ENCODE measurements at regions not wholly inside any gene's neighbourhood (a gene's known extent, or its start where the extent isn't known, plus 50 kb on each side); places are given as distances from the start of the nearest gene placed in this dataset.

DNA sequence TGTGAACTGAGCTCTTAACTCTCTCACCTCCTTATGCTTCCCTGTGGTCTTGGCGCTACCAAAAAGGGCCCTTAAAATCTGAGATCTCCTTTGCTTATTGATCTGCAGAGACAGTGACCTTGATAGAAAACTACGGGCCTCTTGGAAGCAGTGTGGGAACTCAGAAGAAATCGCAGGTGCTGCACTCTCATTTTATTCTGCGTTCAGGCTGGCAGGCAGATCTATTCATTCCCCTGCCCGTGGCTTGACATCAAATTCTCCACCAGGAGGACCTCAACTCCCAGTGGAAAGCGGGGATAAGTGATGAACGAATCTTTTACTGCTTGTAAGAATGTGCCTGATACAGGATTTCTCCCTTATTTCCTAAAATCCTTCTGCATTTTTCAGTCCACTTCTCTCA lies 143.2 kb upstream of the SEL1L start:
- H4K12ac ChIP-seq (ENCODE audit: low read depth, low read length), result no peak overlapping the region
- no peaks in the 10 kb centered on the region for H3K79me1 ChIP-seq (ENCODE audit: low read length)
- no peak for DNase-seq
- no peaks in the 10 kb centered on the region for H3K4me1 ChIP-seq (ENCODE audit: control insufficient read depth in 1 of 2, insufficient read depth in 2 of 2, low read length in 2 of 2)
- H3K23ac ChIP-seq (ENCODE audit: low read length), result no peak overlapping the region
- H2AK5ac ChIP-seq (ENCODE audit: low read length), result no peak overlapping the region
- no peak overlapping the region for H3K9ac ChIP-seq (ENCODE audit: low read length)
- H3K14ac ChIP-seq (ENCODE audit: low read length), result no peak overlapping the region
- no peak overlapping the region for H2BK5ac ChIP-seq (ENCODE audit: low read depth, low read length, poor library complexity)
- no CpG with 5 or more reads among the region's 7 CpGs for WGBS (ENCODE audit: extremely low coverage, insufficient coverage, insufficient read length)
- no peak overlapping the region for H3K4ac ChIP-seq (ENCODE audit: low read depth, low read length)
- H2BK120ac ChIP-seq (ENCODE audit: insufficient read depth, low read length, poor library complexity), result no peak overlapping the region
- no peaks in the 10 kb centered on the region for H3K27me3 ChIP-seq (ENCODE audit: insufficient read depth, low read length)
- no peak overlapping the region for H2BK12ac ChIP-seq (ENCODE audit: low read length)
- H4K91ac ChIP-seq (ENCODE audit: low read depth, low read length), result no peak overlapping the region
- H3K36me3 ChIP-seq (ENCODE audit: control insufficient read depth in 1 of 2, insufficient read depth in 2 of 2, low read length in 2 of 2), result no peaks in the 10 kb centered on the region
- no peaks in the 10 kb centered on the region for H3K79me2 ChIP-seq (ENCODE audit: control insufficient read depth, insufficient read depth, low read length, poor library complexity)
- no peak overlapping the region for H3K27ac ChIP-seq (ENCODE audit: low read depth, low read length)
- no peak overlapping the region for H4K8ac ChIP-seq (ENCODE audit: low read depth, low read length)
- no peak overlapping the region for H2AFZ ChIP-seq (ENCODE audit: insufficient read depth, low read length, poor library complexity)
- H3K9me3 ChIP-seq (ENCODE audit: insufficient read depth, low read depth, low read length), result peaks cover 2% of the 10 kb centered on the region
- no peak overlapping the region for H3K4me2 ChIP-seq (ENCODE audit: low read length)
- no peak overlapping the region for H3K4me3 ChIP-seq (ENCODE audit: low read depth, low read length)
- H3K18ac ChIP-seq (ENCODE audit: low read length), result no peak overlapping the region

DNA sequence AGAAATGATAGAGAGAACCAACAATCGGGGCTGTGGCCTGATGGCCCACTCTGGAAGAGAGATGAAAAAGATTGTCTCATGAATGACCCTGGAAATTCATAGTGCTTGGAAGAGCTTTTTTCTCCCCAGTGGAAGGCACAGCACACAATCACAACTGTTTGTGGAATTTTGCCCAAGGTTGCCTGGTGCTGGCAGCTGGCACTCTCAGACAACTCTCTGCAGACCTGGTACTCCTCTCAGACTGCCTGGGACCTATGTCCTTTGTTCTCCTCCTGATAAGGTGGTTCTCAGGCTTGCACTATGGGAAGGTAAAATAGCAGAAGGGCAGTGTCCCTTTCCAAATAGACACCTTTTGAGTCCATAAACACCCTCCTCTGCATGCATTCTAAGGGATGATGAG lies 144.1 kb upstream of the SEL1L start:
- no peak overlapping the region for H3K18ac ChIP-seq (ENCODE audit: low read length)
- no peak overlapping the region for H3K4ac ChIP-seq (ENCODE audit: low read depth, low read length)
- no peaks in the 10 kb centered on the region for H3K79me2 ChIP-seq (ENCODE audit: control insufficient read depth, insufficient read depth, low read length, poor library complexity)
- no peaks in the 10 kb centered on the region for H3K36me3 ChIP-seq (ENCODE audit: control insufficient read depth in 1 of 2, insufficient read depth in 2 of 2, low read length in 2 of 2)
- H2BK120ac ChIP-seq (ENCODE audit: insufficient read depth, low read length, poor library complexity), result no peak overlapping the region
- no peaks in the 10 kb centered on the region for H3K79me1 ChIP-seq (ENCODE audit: low read length)
- no peaks in the 10 kb centered on the region for H3K27me3 ChIP-seq (ENCODE audit: insufficient read depth, low read length)
- H2BK5ac ChIP-seq (ENCODE audit: low read depth, low read length, poor library complexity), result no peak overlapping the region
- H3K14ac ChIP-seq (ENCODE audit: low read length), result no peak overlapping the region
- no peak overlapping the region for H4K12ac ChIP-seq (ENCODE audit: low read depth, low read length)
- H3K27ac ChIP-seq (ENCODE audit: low read depth, low read length), result no peak overlapping the region
- H2BK12ac ChIP-seq (ENCODE audit: low read length), result no peak overlapping the region
- no peak overlapping the region for H4K8ac ChIP-seq (ENCODE audit: low read depth, low read length)
- H2AFZ ChIP-seq (ENCODE audit: insufficient read depth, low read length, poor library complexity), result no peak overlapping the region
- no peak overlapping the region for H4K91ac ChIP-seq (ENCODE audit: low read depth, low read length)
- peaks cover 2% of the 10 kb centered on the region for H3K9me3 ChIP-seq (ENCODE audit: insufficient read depth, low read depth, low read length)
- WGBS (ENCODE audit: extremely low coverage, insufficient coverage, insufficient read length), result no CpG with 5 or more reads among the region's 1 CpG
- H3K23ac ChIP-seq (ENCODE audit: low read length), result no peak overlapping the region
- H3K4me1 ChIP-seq (ENCODE audit: control insufficient read depth in 1 of 2, insufficient read depth in 2 of 2, low read length in 2 of 2), result no peaks in the 10 kb centered on the region
- H2AK5ac ChIP-seq (ENCODE audit: low read length), result no peak overlapping the region
- H3K4me2 ChIP-seq (ENCODE audit: low read length), result no peak overlapping the region
- DNase-seq, result no peak
- H3K9ac ChIP-seq (ENCODE audit: low read length), result no peak overlapping the region
- H3K4me3 ChIP-seq (ENCODE audit: low read depth, low read length), result no peak overlapping the region

DNA sequence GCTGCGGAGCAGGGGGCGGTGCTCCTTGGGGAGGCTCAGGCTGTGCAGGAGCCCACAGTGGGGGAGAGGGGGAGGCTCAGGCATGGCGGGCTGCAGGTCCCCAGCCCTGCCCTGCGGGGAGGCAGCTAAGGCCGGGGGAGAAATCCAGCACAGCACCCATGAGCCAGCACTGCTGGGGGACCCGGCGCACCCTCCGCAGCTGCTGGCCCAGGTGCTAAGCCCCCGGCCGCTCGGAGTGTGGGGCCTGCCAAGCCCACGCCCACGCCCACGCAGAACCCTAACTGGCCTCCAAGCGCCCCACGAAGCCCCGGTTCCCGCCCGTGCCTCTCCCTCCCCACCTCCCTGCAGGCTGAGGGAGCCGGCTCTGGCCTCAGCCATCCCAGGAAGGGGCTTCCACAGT lies 145.6 kb upstream of the SEL1L start:
- H2BK120ac ChIP-seq (ENCODE audit: insufficient read depth, low read length, poor library complexity), result no peak overlapping the region
- H2AFZ ChIP-seq (ENCODE audit: insufficient read depth, low read length, poor library complexity), result no peak overlapping the region
- no peak overlapping the region for H3K4me2 ChIP-seq (ENCODE audit: low read length)
- no peak overlapping the region for H4K12ac ChIP-seq (ENCODE audit: low read depth, low read length)
- H2BK5ac ChIP-seq (ENCODE audit: low read depth, low read length, poor library complexity), result no peak overlapping the region
- no peak overlapping the region for H3K4me3 ChIP-seq (ENCODE audit: low read depth, low read length)
- H4K91ac ChIP-seq (ENCODE audit: low read depth, low read length), result no peak overlapping the region
- H3K4me1 ChIP-seq (ENCODE audit: control insufficient read depth in 1 of 2, insufficient read depth in 2 of 2, low read length in 2 of 2), result no peaks in the 10 kb centered on the region
- no peak overlapping the region for H3K4ac ChIP-seq (ENCODE audit: low read depth, low read length)
- H4K8ac ChIP-seq (ENCODE audit: low read depth, low read length), result no peak overlapping the region
- H3K27me3 ChIP-seq (ENCODE audit: insufficient read depth, low read length), result no peaks in the 10 kb centered on the region
- no peak overlapping the region for H3K9ac ChIP-seq (ENCODE audit: low read length)
- H3K23ac ChIP-seq (ENCODE audit: low read length), result no peak overlapping the region
- no CpG with 5 or more reads among the region's 20 CpGs for WGBS (ENCODE audit: extremely low coverage, insufficient coverage, insufficient read length)
- no peaks in the 10 kb centered on the region for H3K36me3 ChIP-seq (ENCODE audit: control insufficient read depth in 1 of 2, insufficient read depth in 2 of 2, low read length in 2 of 2)
- no peaks in the 10 kb centered on the region for H3K79me1 ChIP-seq (ENCODE audit: low read length)
- H2BK12ac ChIP-seq (ENCODE audit: low read length), result no peak overlapping the region
- no peak overlapping the region for H3K14ac ChIP-seq (ENCODE audit: low read length)
- no peak overlapping the region for H2AK5ac ChIP-seq (ENCODE audit: low read length)
- no peak overlapping the region for H3K27ac ChIP-seq (ENCODE audit: low read depth, low read length)
- H3K18ac ChIP-seq (ENCODE audit: low read length), result no peak overlapping the region
- no peak for DNase-seq
- H3K9me3 ChIP-seq (ENCODE audit: insufficient read depth, low read depth, low read length), result peaks cover 2% of the 10 kb centered on the region
- H3K79me2 ChIP-seq (ENCODE audit: control insufficient read depth, insufficient read depth, low read length, poor library complexity), result no peaks in the 10 kb centered on the region

DNA sequence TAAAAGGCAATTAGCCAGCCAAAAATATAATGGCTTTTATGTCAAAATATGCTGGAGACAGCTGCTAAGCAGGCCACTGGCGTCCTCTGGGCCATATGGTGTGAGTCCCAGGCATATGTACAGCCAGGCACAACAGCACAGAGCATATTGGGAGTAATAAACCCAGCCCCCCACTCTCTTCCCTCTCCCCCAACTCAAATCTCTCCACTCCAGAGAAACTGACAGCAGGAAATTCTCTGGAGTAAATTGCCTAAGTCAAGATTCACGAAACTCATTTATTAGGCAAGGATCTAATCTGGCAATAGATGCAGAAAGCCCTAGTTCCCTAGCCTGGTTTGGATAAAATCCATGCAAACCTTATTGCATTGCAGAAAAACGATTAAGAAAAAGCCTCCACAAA lies 147.9 kb upstream of the SEL1L start:
- H4K12ac ChIP-seq (ENCODE audit: low read depth, low read length), result no peak overlapping the region
- no CpG with 5 or more reads among the region's 3 CpGs for WGBS (ENCODE audit: extremely low coverage, insufficient coverage, insufficient read length)

More for the DNA sequence above, 147.9 kb upstream of the SEL1L start:
- H3K9ac ChIP-seq (ENCODE audit: low read length), result no peak overlapping the region
- H2AK5ac ChIP-seq (ENCODE audit: low read length), result no peak overlapping the region
- no peak overlapping the region for H3K14ac ChIP-seq (ENCODE audit: low read length)
- no peak overlapping the region for H3K4ac ChIP-seq (ENCODE audit: low read depth, low read length)
- DNase-seq, result no peak
- H3K27me3 ChIP-seq (ENCODE audit: insufficient read depth, low read length), result no peaks in the 10 kb centered on the region
- H3K4me3 ChIP-seq (ENCODE audit: low read depth, low read length), result no peak overlapping the region
- no peak overlapping the region for H4K8ac ChIP-seq (ENCODE audit: low read depth, low read length)
- no peak overlapping the region for H2BK120ac ChIP-seq (ENCODE audit: insufficient read depth, low read length, poor library complexity)
- no peak overlapping the region for H2BK12ac ChIP-seq (ENCODE audit: low read length)
- no peaks in the 10 kb centered on the region for H3K79me1 ChIP-seq (ENCODE audit: low read length)
- no peak overlapping the region for H3K27ac ChIP-seq (ENCODE audit: low read depth, low read length)
- H3K9me3 ChIP-seq (ENCODE audit: insufficient read depth, low read depth, low read length), result peaks cover 2% of the 10 kb centered on the region
- H2BK5ac ChIP-seq (ENCODE audit: low read depth, low read length, poor library complexity), result no peak overlapping the region
- H3K4me1 ChIP-seq (ENCODE audit: control insufficient read depth in 1 of 2, insufficient read depth in 2 of 2, low read length in 2 of 2), result no peaks in the 10 kb centered on the region
- H3K36me3 ChIP-seq (ENCODE audit: control insufficient read depth in 1 of 2, insufficient read depth in 2 of 2, low read length in 2 of 2), result no peaks in the 10 kb centered on the region
- no peak overlapping the region for H3K18ac ChIP-seq (ENCODE audit: low read length)
- H4K91ac ChIP-seq (ENCODE audit: low read depth, low read length), result no peak overlapping the region
- no peaks in the 10 kb centered on the region for H3K79me2 ChIP-seq (ENCODE audit: control insufficient read depth, insufficient read depth, low read length, poor library complexity)
- H3K23ac ChIP-seq (ENCODE audit: low read length), result no peak overlapping the region
- no peak overlapping the region for H3K4me2 ChIP-seq (ENCODE audit: low read length)
- no peak overlapping the region for H2AFZ ChIP-seq (ENCODE audit: insufficient read depth, low read length, poor library complexity)
